ENCODE measurements at regions not wholly inside any gene's neighbourhood (a gene's known extent, or its start where the extent isn't known, plus 50 kb on each side); places are given as distances from the start of the nearest gene placed in this dataset.

- Histone ChIP-seq H3K4me1 (ENCODE audit: insufficient read depth, low read length) (no peaks in the 10 kb centered on the region), H3K36me3 (replicated peaks in 1 of 2; ENCODE audit: control insufficient read depth in 1 of 2, insufficient read depth in 2 of 2, low read length in 2 of 2) (no peaks in the 10 kb centered on the region), H3K27ac (ENCODE audit: extremely low read length, insufficient read depth, low read length) (no peak overlapping the region), H4K20me1 (ENCODE audit: insufficient read depth, low read length) (no peaks in the 10 kb centered on the region), H3K27me3 (ENCODE audit: control insufficient read depth in 1 of 2, insufficient read depth in 2 of 2, low read length in 2 of 2) (peaks cover 2 to 49% of the 10 kb centered on the region in 2 experiments; a peak in 4 of 5 replicates), H3K79me2 (ENCODE audit: insufficient read depth, low read length) (no peaks in the 10 kb centered on the region), H3K9me3 (ENCODE audit: low read length) (no peaks in the 10 kb centered on the region), H2AFZ (ENCODE audit: low read length) (no peak overlapping the region), H3K4me2 (ENCODE audit: low read depth, low read length) (no peak overlapping the region), H3K4me3 (replicated peaks in 1 of 3; ENCODE audit: insufficient read depth in 1 of 3, low read depth in 2 of 3, low read length in 3 of 3) (no peak overlapping the region), H3K9ac (ENCODE audit: insufficient read depth, low read depth, low read length) (no peak overlapping the region)
- ChIA-PET CTCF (ENCODE audit: low intra/inter-chr PET ratio, low total read pairs) (no interaction called here), POLR2A (no interaction called here)
- FAIRE-seq (no peak), ATAC-seq (no peak), DNase-seq (ENCODE audit: low spot score) (no peak)
- intact Hi-C loops (cut with micrococcal nuclease; ENCODE audit: unreplicated experiment) = no loop called here
- in situ Hi-C loops (cut with HindIII; ENCODE audit: extremely low pct_ligation_motif_present, low pct_unique_long_range_greater_than_20kb) = no loop called here
- 67% methylated on average over 10 of the region's 10 CpGs for WGBS (ENCODE audit: low lambda C conversion rate)
- no TSS peak for BruUV-seq (replicated peaks)
- TF ChIP-seq POGK (CRISPR knock-in tag; conservative IDR thresholded peaks at IDR 0.05) = no peak
- no peak for TF ChIP-seq ZBTB43 (CRISPR knock-in tag; conservative IDR thresholded peaks at IDR 0.05)
- no peak for TF ChIP-seq ERF (CRISPR knock-in tag; IDR thresholded peaks at IDR 0.05)
- TF ChIP-seq ZNF362 (CRISPR knock-in tag; IDR thresholded peaks at IDR 0.05; ENCODE audit: borderline replicate concordance) = no peak
- no peak for TF ChIP-seq DDIT3 (CRISPR knock-in tag; IDR thresholded peaks at IDR 0.05)
- TF ChIP-seq ZNF672 (CRISPR knock-in tag; IDR thresholded peaks at IDR 0.05) = no peak
- TF ChIP-seq ZIK1 (CRISPR knock-in tag; IDR thresholded peaks at IDR 0.05; ENCODE audit: borderline replicate concordance, low read depth) = no peak
- no peak for TF ChIP-seq ZNF142 (CRISPR knock-in tag; IDR thresholded peaks at IDR 0.05)
- TF ChIP-seq FOSL2 (CRISPR knock-in tag; IDR thresholded peaks at IDR 0.05) = no peak
- no peak for TF ChIP-seq E2F5 (CRISPR knock-in tag; conservative IDR thresholded peaks at IDR 0.05)
- no peak for TF ChIP-seq TERF1 (CRISPR knock-in tag; IDR thresholded peaks at IDR 0.05)
- no peak for TF ChIP-seq ZMYM2 (CRISPR knock-in tag; IDR thresholded peaks at IDR 0.05)
Observed at GRCh38 chr2:824524-824923, 126.1 kb upstream of the SNTG2 start.
